Stimulated activated CD4-positive, alpha-beta T cell treated with anti-CD3 and anti-CD28 coated beads, Interleukin-4, amount 100 ng/mL, for 48 hours (primary cell): ENCODE measurements at regions not wholly inside any gene's neighbourhood (a gene's known extent, or its start where the extent isn't known, plus 50 kb on each side); places are given as distances from the start of the nearest gene placed in this dataset.
A peak's percentile ranks its signal among the peaks of the same experiment; 100 is the strongest.

Experiments used
- DNase-seq, 2 donors: peaks; one replicate each; pipeline ENCODE4 v3.0.0-alpha.2; 2020; ENCODE audit warnings: low read depth in 2 of 2

- no peak for DNase-seq
These were observed 91.9 kb downstream of the IRF8 start for GRCh38 chr16:85990861-85991301.

GRCh38 chr16:85991425-85991824 lies 92.5 kb downstream of the IRF8 start:
- DNase-seq = no peak

DNA sequence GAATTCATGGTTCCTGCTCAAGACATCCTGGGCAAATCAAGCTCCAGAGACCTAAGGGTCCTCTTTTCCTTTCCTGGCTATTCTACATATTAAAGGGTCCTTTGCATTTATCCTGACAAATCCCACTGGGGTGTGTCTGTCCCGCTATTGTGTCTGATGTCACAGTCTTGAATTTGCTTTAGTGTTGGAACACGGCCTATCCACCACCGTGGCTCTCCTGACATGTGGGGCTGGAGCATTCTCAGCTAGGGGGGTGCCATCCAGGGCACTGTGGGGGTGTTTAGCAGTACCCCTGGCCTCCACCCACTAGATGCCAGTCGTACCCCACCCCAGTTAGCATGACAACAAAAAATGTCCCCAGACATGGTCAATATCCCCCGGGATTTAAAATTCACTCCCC lies 92.9 kb downstream of the IRF8 start:
- no peak for DNase-seq

DNA sequence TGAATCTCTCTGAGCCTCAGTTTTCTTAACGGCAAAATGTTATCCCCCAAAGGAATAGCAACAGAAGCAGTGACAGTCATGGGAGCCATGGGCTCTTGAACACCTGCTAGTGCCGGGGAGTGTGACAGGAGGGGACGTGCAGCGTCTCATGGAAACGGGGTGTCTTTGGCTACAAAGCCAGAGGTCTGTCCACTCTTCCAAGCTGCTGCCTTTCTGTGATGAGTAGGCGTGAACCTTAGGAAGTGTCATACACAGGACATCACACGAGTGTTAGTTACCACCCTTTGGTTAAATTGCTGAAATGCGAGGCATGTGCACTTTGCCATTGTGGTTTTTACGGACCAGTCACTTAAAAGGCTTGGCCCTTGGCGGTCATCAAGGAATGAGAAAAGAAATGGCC lies 93.4 kb downstream of the IRF8 start:
- no peak for DNase-seq

DNA sequence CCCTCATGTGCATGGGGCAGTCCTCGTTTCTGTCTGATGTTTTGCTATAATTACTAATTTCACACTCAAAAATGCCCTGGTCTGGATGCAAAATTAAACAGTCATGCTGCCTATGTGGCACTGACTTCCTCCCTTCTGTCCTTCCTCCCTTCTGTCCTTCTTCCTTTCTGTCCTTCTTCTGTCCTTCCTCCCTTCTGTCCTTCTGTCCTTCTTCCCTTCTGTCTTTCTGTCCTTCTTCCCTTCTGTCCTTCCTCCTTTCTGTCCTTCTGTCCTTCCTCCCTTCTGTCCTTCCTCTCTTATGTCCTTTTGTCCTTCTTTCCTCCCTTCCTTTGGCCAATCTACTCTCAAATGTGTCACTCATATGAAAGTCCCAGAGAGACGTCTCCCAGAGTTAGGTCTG lies 93.8 kb downstream of the IRF8 start:
- DNase-seq = no peak

GRCh38 chr16:85994492-85995490 lies 95.8 kb downstream of the IRF8 start:
- no peak for DNase-seq

- no peak for DNase-seq
These were observed 96.8 kb downstream of the IRF8 start for GRCh38 chr16:85995541-85996423.

- DNase-seq = no peak
These were observed 97.9 kb downstream of the IRF8 start for GRCh38 chr16:85996843-85997242.

DNA sequence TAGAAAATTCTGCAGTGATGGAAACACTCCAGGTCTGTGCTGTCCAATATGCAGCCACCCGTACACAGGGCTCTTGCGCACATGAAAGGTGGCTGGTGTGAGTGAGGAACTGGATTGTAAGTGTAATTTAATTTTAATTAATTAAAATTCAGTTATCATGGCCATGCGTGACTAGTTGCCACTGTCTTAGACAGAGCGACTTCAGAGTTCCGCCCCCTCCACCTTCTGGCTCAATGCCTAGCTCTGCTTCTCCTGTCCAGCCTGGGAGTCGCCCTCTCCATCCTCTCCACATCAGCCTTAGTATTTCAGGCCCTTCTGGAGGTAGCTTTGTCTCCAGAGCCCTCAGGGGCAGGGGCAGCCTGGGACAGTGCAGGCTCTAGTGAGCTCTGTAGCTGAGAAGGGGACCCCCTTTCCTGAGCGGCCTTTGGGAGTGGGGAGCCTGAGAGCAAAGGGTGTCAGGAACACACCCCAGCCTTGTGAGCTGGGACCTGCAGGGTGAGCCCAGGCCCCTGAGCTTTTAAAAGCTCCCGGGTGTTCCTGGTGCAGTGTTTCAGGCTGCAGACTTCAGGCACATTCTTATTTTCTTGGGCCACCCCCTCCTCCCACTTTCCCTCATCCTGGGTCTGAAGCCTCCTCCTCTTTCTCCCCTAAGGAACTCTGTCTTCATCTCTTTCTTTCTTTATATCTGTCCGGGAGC lies 99.4 kb downstream of the IRF8 start:
- no peak for DNase-seq

GRCh38 chr16:85998868-85999729 lies 100.1 kb downstream of the IRF8 start:
- DNase-seq = no peak

DNA sequence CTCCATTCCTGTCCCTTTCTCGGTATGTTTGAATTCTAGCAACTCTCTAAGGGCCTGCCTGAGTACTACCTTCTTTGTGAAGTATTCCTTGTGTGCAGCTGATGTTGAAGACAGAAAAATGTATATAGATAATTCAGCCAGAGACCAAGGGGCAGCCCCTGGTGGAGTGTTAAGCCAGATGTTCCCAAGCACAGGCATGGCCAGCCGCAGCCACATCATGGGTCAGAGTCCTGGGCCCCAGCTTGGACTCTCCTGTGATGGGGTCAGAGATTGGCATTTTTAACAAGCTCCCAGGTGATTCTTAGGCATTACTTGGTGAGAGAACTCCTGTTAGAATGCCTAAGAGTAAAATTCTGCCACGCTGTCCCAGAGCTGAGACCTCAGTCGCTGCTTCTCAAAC lies 100.8 kb downstream of the IRF8 start:
- DNase-seq = no peak

DNA sequence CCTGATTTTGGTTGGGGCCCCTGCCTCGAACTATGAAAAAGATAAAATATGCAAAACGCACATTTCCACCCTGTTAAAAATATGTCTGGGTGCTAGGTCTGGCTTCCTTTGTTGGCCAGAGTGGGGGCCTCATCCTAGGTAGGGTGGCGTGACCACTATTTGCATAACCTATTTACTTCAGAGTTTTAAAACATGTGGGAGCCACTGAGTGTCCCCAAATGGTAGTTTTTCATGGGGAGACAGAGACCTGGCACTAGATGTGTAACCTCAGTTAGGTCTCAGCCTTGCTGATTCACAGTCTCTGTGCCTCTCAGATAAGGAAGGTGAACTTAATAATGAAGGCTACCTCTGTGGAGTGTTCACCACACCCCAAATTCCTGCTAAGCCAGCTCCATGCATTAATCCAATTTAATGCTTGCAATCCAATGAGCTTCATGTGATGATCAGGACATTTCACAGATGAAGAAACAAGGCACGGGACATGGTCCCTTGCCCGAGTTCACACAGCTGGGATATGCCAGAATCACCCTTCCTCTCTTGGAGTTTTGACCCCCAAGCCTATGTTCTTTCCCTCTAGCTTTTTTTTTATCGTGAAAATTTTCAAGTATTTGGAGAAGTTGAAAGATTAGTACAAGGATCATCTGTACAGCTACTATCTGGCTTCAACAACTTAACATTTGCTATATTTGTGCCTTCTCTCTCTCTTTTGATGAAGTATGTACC lies 103.4 kb downstream of the IRF8 start:
- DNase-seq = no peak

- no peak for DNase-seq
These were observed 108.6 kb downstream of the IRF8 start for GRCh38 chr16:86007524-86007923.

GRCh38 chr16:86010680-86011141 lies 111.7 kb downstream of the IRF8 start:
- DNase-seq = no peak

DNA sequence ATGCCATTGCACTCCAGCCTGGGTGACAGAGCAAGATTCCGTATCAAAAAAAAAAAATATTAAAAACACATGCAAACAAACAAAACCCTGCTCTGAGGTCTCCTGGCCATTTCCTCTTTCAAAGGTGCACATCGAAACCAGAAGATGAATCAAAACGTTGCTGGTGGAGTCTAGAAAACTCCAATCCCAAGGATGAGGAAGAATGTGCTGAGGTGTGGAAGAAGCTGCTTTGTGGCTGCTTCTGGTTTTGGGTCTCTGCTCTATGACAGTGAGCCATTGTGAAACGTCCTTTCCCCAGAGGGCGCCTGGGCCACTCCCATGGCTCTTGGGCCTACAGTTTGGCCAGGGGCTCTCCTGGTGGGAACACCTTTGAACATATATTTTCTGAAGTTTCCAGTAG lies 112.6 kb downstream of the IRF8 start:
- DNase-seq = no peak

GRCh38 chr16:86012221-86012620 lies 113.3 kb downstream of the IRF8 start:
- no peak for DNase-seq

GRCh38 chr16:86013867-86014266 lies 114.9 kb downstream of the IRF8 start:
- DNase-seq = no peak

- DNase-seq = no peak
These were observed 116.6 kb downstream of the IRF8 start for GRCh38 chr16:86015606-86016005.

GRCh38 chr16:86016201-86016965 lies 117.4 kb downstream of the IRF8 start:
- DNase-seq = peak in 1 of 2 donors; percentile 15
